GM19455 (cell line): ENCODE measurements at regions not wholly inside any gene's neighbourhood (a gene's known extent, or its start where the extent isn't known, plus 50 kb on each side); places are given as distances from the start of the nearest gene placed in this dataset.

Source experiments
- ATAC-seq: cut with Tn5 transposase; IDR thresholded peaks from one replicate; pipeline ENCODE4 v1.9.1; 2021; ENCODE audit not compliant: unreplicated experiment

- no peak for ATAC-seq
Observed at GRCh38 chr21:28112511-28112910, 880.2 kb downstream of the LTN1 start.

- no peak for ATAC-seq
Observed at GRCh38 chr21:28111151-28111619, 881.5 kb downstream of the LTN1 start.

- no peak for ATAC-seq
Observed at GRCh38 chr21:28110716-28111115, 882.0 kb downstream of the LTN1 start.

GRCh38 chr21:28110074-28110473 is 882.6 kb downstream of the LTN1 start:
- no peak for ATAC-seq

GRCh38 chr21:28106370-28106890 is 886.2 kb downstream of the LTN1 start:
- ATAC-seq: no peak

- no peak for ATAC-seq
Observed at GRCh38 chr21:28104346-28104745, 888.3 kb downstream of the LTN1 start.

DNA sequence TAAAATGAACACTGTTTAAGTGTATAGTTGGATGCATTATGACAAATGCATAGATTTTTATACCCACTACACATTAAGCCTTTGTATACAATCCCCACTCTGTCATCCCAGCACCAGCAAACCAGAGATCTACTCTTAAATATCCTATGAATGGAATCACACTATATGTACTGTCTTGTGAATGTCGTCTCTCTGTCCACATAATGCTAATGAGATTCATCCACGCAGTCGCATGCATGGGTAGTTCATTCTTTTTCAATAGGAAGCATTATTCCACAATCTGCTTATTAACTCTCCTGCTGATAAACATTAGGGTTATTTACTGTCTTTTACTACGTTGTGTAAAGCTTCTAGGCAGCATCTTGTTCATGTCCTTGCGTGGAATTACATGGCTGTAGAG is 892.3 kb downstream of the LTN1 start:
- ATAC-seq: no peak

DNA sequence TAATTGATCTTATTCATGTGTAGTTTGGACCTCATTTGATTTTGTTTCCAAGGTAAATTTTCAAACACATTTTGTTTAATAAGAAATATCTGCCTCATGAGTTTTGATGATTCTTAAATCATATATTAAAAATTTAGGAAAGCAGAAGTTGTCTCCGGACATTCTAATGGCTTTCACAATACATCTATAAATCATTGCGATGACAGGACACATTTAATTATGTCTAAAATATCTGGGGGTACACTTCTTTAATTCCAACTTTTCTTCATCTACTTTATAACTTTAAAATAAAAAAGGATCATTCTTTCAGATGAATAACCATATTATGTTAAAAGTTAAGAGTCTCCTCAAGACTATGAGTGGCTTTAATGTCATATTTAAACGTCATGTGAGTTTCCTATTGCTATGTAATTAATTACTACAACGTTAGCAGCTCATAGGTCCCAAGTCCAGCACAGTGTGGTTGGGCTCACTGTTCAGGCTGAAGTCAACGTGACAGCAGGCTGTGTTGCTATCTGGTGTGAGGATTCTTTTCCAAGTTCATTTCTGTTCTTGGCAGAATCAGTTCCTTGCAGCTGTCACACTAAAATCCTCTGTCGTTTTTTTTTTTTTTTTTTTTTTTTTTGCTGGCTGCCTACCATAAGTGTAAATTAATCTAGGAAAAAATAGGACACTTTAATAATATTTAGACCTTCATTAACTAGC is 893.5 kb downstream of the LTN1 start:
- no peak for ATAC-seq

DNA sequence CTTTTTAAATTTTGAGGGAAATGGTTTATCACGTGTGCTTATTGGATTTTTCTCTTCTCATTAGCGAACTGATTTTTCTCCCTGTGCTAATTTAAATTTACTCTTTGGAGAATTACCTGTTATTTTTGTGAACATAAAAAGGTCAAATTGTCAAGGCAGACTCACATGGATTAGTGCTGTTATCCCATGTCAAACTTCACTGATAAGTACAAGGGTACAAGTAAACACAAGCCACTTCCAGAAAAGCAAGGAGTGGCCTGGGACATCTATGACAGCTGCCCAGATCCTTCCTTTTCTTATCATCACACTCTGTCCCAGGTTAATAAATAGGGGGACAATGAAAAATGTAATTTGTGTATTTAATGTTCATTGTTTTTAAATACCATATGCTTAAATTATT is 901.2 kb downstream of the LTN1 start:
- ATAC-seq: no peak

- no peak for ATAC-seq
Observed at GRCh38 chr21:28090546-28090945, 902.1 kb downstream of the LTN1 start.

DNA sequence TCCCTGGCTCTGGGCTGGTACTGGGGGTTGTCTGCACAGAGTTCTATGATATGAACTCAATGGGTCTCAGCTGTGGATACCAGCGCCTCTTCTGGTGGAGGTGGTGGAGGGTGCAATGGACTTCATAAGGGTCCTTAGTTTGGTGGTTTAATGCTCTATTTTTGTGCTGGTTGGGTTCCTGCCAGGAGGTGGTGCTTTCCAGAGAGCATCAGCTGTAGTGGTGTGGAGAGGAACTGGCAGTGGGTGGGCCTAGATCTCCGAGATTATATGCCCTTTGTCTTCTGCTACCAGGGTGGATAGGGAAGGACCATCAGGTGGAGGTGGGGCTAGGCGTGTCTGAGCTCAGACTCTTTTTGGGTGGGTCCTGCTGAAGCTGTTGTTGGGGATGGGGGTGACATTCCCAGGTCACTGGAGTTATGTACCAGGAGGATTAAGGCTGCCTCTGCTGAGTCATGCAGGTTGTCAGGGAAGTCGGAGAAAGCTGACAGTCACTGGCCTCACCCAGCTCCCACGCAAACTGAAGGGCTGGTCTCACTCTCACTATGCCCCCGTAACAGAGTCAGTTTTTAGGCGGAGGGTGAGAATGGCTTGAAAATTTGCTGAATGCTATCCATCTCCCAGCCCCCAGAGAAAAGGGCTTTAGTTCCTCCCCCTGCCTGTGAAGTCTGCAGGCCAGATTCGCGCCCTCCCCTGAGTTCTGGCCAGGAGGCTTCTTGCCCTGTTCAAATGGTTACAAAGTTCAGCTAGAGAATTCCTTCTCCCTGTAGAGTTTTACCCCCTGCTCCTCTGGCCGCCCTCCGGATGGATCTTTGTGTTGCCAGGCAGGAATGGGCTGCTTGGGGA is 902.9 kb downstream of the LTN1 start:
- ATAC-seq: no peak

DNA sequence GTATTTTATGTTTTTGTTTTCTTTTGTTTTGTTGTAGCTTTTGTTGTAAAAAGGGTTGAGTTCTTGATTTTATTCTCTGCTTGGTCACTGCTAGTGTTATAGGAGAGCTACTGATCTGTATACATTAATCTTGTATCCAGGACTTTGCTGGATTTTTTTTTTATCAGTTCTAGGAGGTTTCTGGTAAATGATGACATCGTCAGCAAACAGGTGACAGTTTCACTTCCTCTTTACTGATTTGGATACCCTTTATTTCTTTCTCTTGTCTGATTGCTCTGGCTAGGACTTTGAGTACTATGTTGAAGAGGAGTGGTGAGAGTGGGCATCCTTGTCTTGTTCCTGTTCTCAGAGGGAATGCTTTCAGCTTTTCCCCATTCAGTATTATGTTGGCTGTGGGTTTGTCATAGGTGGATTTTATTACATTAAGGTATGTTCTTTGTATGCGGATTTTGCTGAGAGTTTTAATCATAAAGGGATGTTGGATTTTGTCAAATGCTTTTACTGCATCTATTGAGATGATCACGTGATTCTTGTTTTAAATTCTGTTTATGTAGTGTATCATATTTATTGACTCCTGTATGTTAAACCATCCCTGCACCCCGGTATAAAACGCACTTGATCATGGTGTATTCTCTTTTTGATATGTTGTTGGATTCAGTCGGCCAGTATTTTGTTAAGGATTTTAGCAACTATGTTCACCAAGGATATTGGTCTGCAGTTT is 905.7 kb downstream of the LTN1 start:
- no peak for ATAC-seq

DNA sequence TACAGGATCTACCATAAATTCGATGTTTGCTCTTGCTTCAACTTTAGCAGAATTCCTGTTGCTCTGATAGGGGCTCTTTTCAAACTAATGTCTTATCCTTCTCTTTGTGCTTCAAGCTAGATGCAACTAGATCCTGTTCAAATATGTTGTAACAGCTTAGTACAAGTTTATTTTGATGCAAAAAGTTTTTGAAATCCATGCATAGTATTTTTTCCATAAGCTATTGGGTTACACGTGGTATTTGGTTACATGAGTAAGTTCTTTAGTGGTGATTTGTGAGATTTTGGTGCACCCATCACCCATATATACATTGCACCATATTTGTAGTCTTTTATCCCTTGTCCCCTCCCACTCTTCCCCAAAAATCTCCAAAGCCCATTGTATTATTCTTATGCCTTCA is 907.7 kb downstream of the LTN1 start:
- no peak for ATAC-seq

- ATAC-seq: no peak
Observed at GRCh38 chr21:28083350-28083749, 909.3 kb downstream of the LTN1 start.

- ATAC-seq: no peak
Observed at GRCh38 chr21:28078126-28078525, 914.6 kb downstream of the LTN1 start.

GRCh38 chr21:28074676-28075075 is 918.0 kb downstream of the LTN1 start:
- ATAC-seq: no peak

- ATAC-seq: no peak
Observed at GRCh38 chr21:28072601-28073000, 920.1 kb downstream of the LTN1 start.

- ATAC-seq: no peak
Observed at GRCh38 chr21:28069450-28069923, 923.2 kb downstream of the LTN1 start.

DNA sequence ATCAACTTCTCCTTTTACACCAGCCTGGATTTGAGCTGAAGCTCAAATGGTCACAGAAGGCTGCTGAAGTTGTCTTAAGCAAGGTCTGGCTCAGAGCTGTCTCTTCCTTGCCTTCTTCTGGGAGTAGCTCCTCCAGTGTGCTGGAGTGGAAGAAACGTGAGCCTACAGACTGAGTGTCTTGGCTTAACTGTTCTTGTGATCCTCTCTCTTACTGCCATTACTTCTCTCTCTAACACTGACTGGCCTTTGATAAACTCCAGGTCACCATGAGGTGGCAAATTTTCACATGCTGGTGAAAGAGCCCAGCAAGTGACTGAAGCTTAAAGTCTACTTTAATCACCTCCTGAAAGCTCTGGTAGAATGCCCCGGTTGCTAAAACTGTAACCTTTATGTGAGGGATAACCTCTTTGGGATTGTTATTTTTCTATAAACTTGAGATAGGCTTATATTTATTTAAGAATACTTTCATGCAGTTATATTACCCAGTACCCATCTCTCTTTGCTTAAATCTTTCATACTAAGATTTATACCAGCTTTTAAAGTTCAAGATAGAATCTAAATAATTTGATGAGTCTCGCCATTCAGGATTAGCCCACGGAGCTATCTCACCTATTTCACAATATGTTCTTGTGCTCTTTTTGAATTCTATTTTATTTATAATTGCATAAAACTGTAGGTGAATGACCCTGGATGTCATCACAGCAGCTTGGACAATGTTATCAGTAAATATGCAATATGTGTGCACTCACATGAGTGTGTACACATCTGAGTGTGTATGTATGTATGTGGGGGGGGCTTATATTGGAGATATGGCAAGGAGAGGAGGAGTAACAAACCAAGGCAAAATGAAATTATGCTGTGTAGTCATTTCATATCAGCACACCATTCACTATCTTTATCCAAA is 924.0 kb downstream of the LTN1 start:
- ATAC-seq: no peak
